IPS DF 4.7 (cell line): ENCODE measurements at regions not wholly inside any gene's neighbourhood (a gene's known extent, or its start where the extent isn't known, plus 50 kb on each side); places are given as distances from the start of the nearest gene placed in this dataset.
A peak's percentile ranks its signal among the peaks of the same experiment; 100 is the strongest.
"Not testable (repeated sequence)": the region's sequence is repeated elsewhere in the genome, so short reads cannot be mapped to it uniquely, and the experiment has no call there.

ENCODE experiments used
- DNase-seq: peaks from one replicate; pipeline ENCODE4 v3.0.0-alpha.2; 2013; ENCODE audit warnings: low spot score; ENCODE audit errors: extremely low read depth

GRCh38 chr9:41018948-41019347 is 109.5 kb downstream of the FOXD4L6 start:
- DNase-seq: not testable (repeated sequence)

GRCh38 chr9:41016699-41017098 is 111.8 kb downstream of the FOXD4L6 start:
- DNase-seq: not testable (repeated sequence)

- not testable (repeated sequence) for DNase-seq
Observed at GRCh38 chr9:40999952-41000700, 128.4 kb downstream of the FOXD4L6 start.

GRCh38 chr9:40995490-40995889 is 133.0 kb downstream of the FOXD4L6 start:
- DNase-seq: not testable (repeated sequence)

- DNase-seq: not testable (repeated sequence)
Observed at GRCh38 chr9:40993842-40994241, 134.6 kb downstream of the FOXD4L6 start.

- DNase-seq: not testable (repeated sequence)
Observed at GRCh38 chr9:40993375-40993774, 135.1 kb downstream of the FOXD4L6 start.

GRCh38 chr9:40992472-40992821 is 136.0 kb downstream of the FOXD4L6 start:
- DNase-seq: not testable (repeated sequence)

- peak; percentile 62 for DNase-seq
Observed at GRCh38 chr9:40991741-40992471, 136.6 kb downstream of the FOXD4L6 start.

- DNase-seq: not testable (repeated sequence)
Observed at GRCh38 chr9:40991100-40991740, 137.3 kb downstream of the FOXD4L6 start.

- not testable (repeated sequence) for DNase-seq
Observed at GRCh38 chr9:40986332-40986731, 142.1 kb downstream of the FOXD4L6 start.

GRCh38 chr9:40975351-40975750 is 153.1 kb downstream of the FOXD4L6 start:
- not testable (repeated sequence) for DNase-seq

- DNase-seq: not testable (repeated sequence)
Observed at GRCh38 chr9:40974912-40975311, 153.6 kb downstream of the FOXD4L6 start.

GRCh38 chr9:40971773-40972172 is 156.7 kb downstream of the FOXD4L6 start:
- DNase-seq: not testable (repeated sequence)

- DNase-seq: not testable (repeated sequence)
Observed at GRCh38 chr9:40970340-40970739, 158.1 kb downstream of the FOXD4L6 start.

- DNase-seq: not testable (repeated sequence)
Observed at GRCh38 chr9:40962461-40962860, 166.0 kb downstream of the FOXD4L6 start.

- DNase-seq: not testable (repeated sequence)
Observed at GRCh38 chr9:40951876-40952494, 176.5 kb downstream of the FOXD4L6 start.

GRCh38 chr9:40946228-40946627 is 182.3 kb downstream of the FOXD4L6 start:
- DNase-seq: not testable (repeated sequence)

GRCh38 chr9:40942730-40943129 is 185.8 kb downstream of the FOXD4L6 start:
- DNase-seq: not testable (repeated sequence)

- not testable (repeated sequence) for DNase-seq
Observed at GRCh38 chr9:40939888-40940209, 188.6 kb downstream of the FOXD4L6 start.

- not testable (repeated sequence) for DNase-seq
Observed at GRCh38 chr9:40939201-40939887, 189.1 kb downstream of the FOXD4L6 start.

- no peak for DNase-seq
Observed at GRCh38 chr9:40935336-40935735, 193.1 kb downstream of the FOXD4L6 start.
